Nephron progenitor cell (in vitro differentiated cells): ENCODE measurements at regions not wholly inside any gene's neighbourhood (a gene's known extent, or its start where the extent isn't known, plus 50 kb on each side); places are given as distances from the start of the nearest gene placed in this dataset.

Experiments used
- DNase-seq: peaks from one replicate; pipeline ENCODE4 v3.0.0; 2021
- H3K27ac Mint-ChIP-seq: 2 replicates; pipeline ENCODE4 v1.8.0; 2021; ENCODE audit warnings: mild to moderate bottlenecking, moderate library complexity, mixed read lengths
- H3K27me3 Mint-ChIP-seq: 2 replicates; pipeline ENCODE4 v1.8.0; 2021; ENCODE audit warnings: mild to moderate bottlenecking, low read depth, mixed read lengths; ENCODE audit not compliant: poor library complexity
- H3K36me3 Mint-ChIP-seq: 2 replicates; pipeline ENCODE4 v1.8.0; 2021; ENCODE audit warnings: low read depth, mixed read lengths
- H3K4me1 Mint-ChIP-seq: 2 replicates; pipeline ENCODE4 v1.8.0; 2021; ENCODE audit warnings: mixed read lengths
- H3K4me3 Mint-ChIP-seq: 2 replicates; pipeline ENCODE4 v1.8.0; 2021; ENCODE audit warnings: mild to moderate bottlenecking, moderate library complexity, mixed read lengths
- H3K9me3 Mint-ChIP-seq: 2 replicates; pipeline ENCODE4 v1.8.0; 2021; ENCODE audit warnings: mild to moderate bottlenecking, moderate library complexity, mixed read lengths
- CTCF ChIP-seq: fragments of 200-600 bp; sonication (generic); IDR thresholded peaks from 2 replicates; pipeline ENCODE4 v1.5.0; 2021; ENCODE audit warnings: antibody characterized with exemption

- Mint-ChIP-seq H3K9me3 (peaks cover 4% of the 10 kb centered on the region), H3K4me3 (no peak overlapping the region), H3K27me3 (no peaks in the 10 kb centered on the region), H3K36me3 (no peaks in the 10 kb centered on the region), H3K4me1 (no peaks in the 10 kb centered on the region), H3K27ac (no peak overlapping the region)
- no peak for TF ChIP-seq CTCF
- no peak for DNase-seq
Measured at GRCh38 chr7:110372685-110373084, 718.2 kb upstream of the LRRN3 start.

- Mint-ChIP-seq H3K27ac (no peak overlapping the region), H3K9me3 (peaks cover 4% of the 10 kb centered on the region)
Measured at GRCh38 chr7:110373416-110373815, 717.5 kb upstream of the LRRN3 start.

GRCh38 chr7:110373859-110374258 is 717.1 kb upstream of the LRRN3 start:
- no peak overlapping the region for H3K4me3 Mint-ChIP-seq
- no peaks in the 10 kb centered on the region for H3K27me3 Mint-ChIP-seq
- no peaks in the 10 kb centered on the region for H3K36me3 Mint-ChIP-seq
- H3K9me3 Mint-ChIP-seq = peaks cover 4% of the 10 kb centered on the region
- H3K4me1 Mint-ChIP-seq = no peaks in the 10 kb centered on the region
- no peak for DNase-seq
- TF ChIP-seq CTCF = no peak
- H3K27ac Mint-ChIP-seq = no peak overlapping the region

More at GRCh38 chr7:110373416-110373815, 717.5 kb upstream of the LRRN3 start:
- no peak overlapping the region for H3K4me3 Mint-ChIP-seq
- no peak for TF ChIP-seq CTCF
- H3K4me1 Mint-ChIP-seq = no peaks in the 10 kb centered on the region
- no peaks in the 10 kb centered on the region for H3K36me3 Mint-ChIP-seq
- no peaks in the 10 kb centered on the region for H3K27me3 Mint-ChIP-seq
- DNase-seq = no peak

GRCh38 chr7:110375068-110375467 is 715.9 kb upstream of the LRRN3 start:
- Mint-ChIP-seq H3K4me1 (no peaks in the 10 kb centered on the region), H3K36me3 (no peaks in the 10 kb centered on the region), H3K9me3 (peaks cover under 1% of the 10 kb centered on the region), H3K27me3 (peaks cover 3% of the 10 kb centered on the region), H3K4me3 (no peak overlapping the region), H3K27ac (no peak overlapping the region)
- no peak for DNase-seq
- no peak for TF ChIP-seq CTCF

GRCh38 chr7:110382736-110383135 is 708.2 kb upstream of the LRRN3 start:
- Mint-ChIP-seq H3K4me3 (no peak overlapping the region), H3K36me3 (no peaks in the 10 kb centered on the region), H3K4me1 (no peaks in the 10 kb centered on the region), H3K27me3 (peaks cover 3% of the 10 kb centered on the region), H3K27ac (no peak overlapping the region), H3K9me3 (no peaks in the 10 kb centered on the region)
- DNase-seq = no peak
- no peak for TF ChIP-seq CTCF

GRCh38 chr7:110386006-110386405 is 704.9 kb upstream of the LRRN3 start:
- no peaks in the 10 kb centered on the region for H3K4me1 Mint-ChIP-seq
- no peak for DNase-seq
- H3K4me3 Mint-ChIP-seq = no peak overlapping the region
- no peaks in the 10 kb centered on the region for H3K27me3 Mint-ChIP-seq
- no peaks in the 10 kb centered on the region for H3K36me3 Mint-ChIP-seq
- TF ChIP-seq CTCF = no peak
- no peak overlapping the region for H3K27ac Mint-ChIP-seq
- H3K9me3 Mint-ChIP-seq = no peaks in the 10 kb centered on the region
